ENCODE measurements at regions not wholly inside any gene's neighbourhood (a gene's known extent, or its start where the extent isn't known, plus 50 kb on each side); places are given as distances from the start of the nearest gene placed in this dataset.

- TF ChIP-seq CTCF (IDR thresholded peaks at IDR 0.05), result no peak
- no peak for TF ChIP-seq POLR2A (IDR thresholded peaks at IDR 0.05)
- no peak for TF ChIP-seq POLR2AphosphoS5 (IDR thresholded peaks at IDR 0.05)
Measured at GRCh38 chr3:8286749-8287148, 214.9 kb upstream of the LMCD1 start.

Measured in stomach (tissue), 4 donors.